ENCODE measurements at regions not wholly inside any gene's neighbourhood (a gene's known extent, or its start where the extent isn't known, plus 50 kb on each side); places are given as distances from the start of the nearest gene placed in this dataset.

DNA sequence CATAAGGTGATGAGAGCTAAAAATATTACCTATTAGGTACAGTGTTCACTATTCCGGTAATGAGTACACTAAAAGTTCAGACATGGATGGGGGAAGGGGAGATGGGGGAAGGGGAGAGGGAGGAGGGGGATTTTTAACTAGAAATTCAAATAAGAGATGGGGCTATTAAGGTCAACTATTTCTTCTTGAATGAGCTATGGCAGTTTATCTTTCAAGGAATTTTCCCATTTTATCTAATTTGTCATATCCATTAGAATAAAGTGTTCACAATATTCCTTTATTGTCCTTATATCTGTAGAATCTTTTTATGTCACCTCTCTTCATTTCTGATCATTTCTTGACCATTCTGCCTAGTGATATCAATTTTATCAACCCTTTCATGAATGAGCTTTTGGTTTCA, 362.4 kb downstream of the SUCLA2 start:
- H3K4me2 ChIP-seq (ENCODE audit: low read length) = no peak overlapping the region
- H3K4me3 ChIP-seq (ENCODE audit: low read length) = no peak overlapping the region
- TF ChIP-seq EZH2 (IDR thresholded peaks at IDR 0.05; ENCODE audit: borderline replicate concordance, insufficient read depth, low read length, poor library complexity, severe bottlenecking) (no peak), POLR2AphosphoS5 (IDR thresholded peaks at IDR 0.05) (no peak), RAD21 (conservative IDR thresholded peaks at IDR 0.05) (no peak), EP300 (conservative IDR thresholded peaks at IDR 0.05; ENCODE audit: poor library complexity, severe bottlenecking) (no peak), TAF1 (IDR thresholded peaks at IDR 0.05; ENCODE audit: low read depth) (no peak), SMC3 (conservative IDR thresholded peaks at IDR 0.05; ENCODE audit: poor library complexity) (no peak)
- TF ChIP-seq, protein P1, sequence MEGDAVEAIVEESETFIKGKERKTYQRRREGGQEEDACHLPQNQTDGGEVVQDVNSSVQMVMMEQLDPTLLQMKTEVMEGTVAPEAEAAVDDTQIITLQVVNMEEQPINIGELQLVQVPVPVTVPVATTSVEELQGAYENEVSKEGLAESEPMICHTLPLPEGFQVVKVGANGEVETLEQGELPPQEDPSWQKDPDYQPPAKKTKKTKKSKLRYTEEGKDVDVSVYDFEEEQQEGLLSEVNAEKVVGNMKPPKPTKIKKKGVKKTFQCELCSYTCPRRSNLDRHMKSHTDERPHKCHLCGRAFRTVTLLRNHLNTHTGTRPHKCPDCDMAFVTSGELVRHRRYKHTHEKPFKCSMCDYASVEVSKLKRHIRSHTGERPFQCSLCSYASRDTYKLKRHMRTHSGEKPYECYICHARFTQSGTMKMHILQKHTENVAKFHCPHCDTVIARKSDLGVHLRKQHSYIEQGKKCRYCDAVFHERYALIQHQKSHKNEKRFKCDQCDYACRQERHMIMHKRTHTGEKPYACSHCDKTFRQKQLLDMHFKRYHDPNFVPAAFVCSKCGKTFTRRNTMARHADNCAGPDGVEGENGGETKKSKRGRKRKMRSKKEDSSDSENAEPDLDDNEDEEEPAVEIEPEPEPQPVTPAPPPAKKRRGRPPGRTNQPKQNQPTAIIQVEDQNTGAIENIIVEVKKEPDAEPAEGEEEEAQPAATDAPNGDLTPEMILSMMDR (IDR thresholded peaks at IDR 0.05; ENCODE audit: poor library complexity, severe bottlenecking) = no peak
- H3K79me2 ChIP-seq (replicated peaks; ENCODE audit: insufficient read depth, low read length) = no peaks in the 10 kb centered on the region
- no peaks in the 10 kb centered on the region for H3K27me3 ChIP-seq (ENCODE audit: insufficient read depth, low read depth, low read length)
- no peaks in the 10 kb centered on the region for H3K9me3 ChIP-seq (ENCODE audit: low read length)
- H3F3A ChIP-seq (ENCODE audit: insufficient read depth, low read length, poor library complexity, severe bottlenecking) = no peaks in the 10 kb centered on the region
- no peak overlapping the region for H3K27ac ChIP-seq (ENCODE audit: low read length)
- H3K9ac ChIP-seq (ENCODE audit: low read length) = no peak overlapping the region
- no peaks in the 10 kb centered on the region for H3K9me2 ChIP-seq (ENCODE audit: insufficient read depth, low read length)
- H2AFZ ChIP-seq (ENCODE audit: low read depth, low read length) = no peak overlapping the region
- H3K36me3 ChIP-seq (ENCODE audit: insufficient read depth, low read length) = no peaks in the 10 kb centered on the region
- no peaks in the 10 kb centered on the region for H4K20me1 ChIP-seq (ENCODE audit: insufficient read depth)

DNA sequence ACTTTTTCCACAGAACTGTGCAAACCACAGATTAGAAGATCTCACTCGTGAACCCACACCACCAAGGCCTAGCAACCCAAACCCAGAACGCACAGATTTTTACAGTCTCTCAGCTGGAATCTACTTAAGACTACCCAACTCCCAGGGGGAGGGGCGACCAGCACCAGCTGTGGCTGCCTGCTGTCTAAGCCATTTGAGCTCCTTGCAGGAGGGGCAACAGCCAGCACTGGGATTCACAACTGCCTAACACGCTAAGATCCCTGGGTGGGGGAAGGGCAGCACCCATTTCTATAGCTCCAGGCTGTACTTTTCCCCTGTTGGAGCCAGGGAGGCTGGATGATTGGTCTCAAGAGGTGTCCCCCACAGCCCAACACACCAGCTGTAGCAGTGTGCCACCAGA, 368.8 kb downstream of the SUCLA2 start:
- no peaks in the 10 kb centered on the region for H3K36me3 ChIP-seq (ENCODE audit: insufficient read depth, low read length)
- no peak overlapping the region for H3K4me3 ChIP-seq (ENCODE audit: low read length)
- H3K9me3 ChIP-seq (ENCODE audit: low read length) = no peaks in the 10 kb centered on the region
- H3K27ac ChIP-seq (ENCODE audit: low read length) = no peak overlapping the region
- no peaks in the 10 kb centered on the region for H3K79me2 ChIP-seq (replicated peaks; ENCODE audit: insufficient read depth, low read length)
- H3K4me2 ChIP-seq (ENCODE audit: low read length) = no peak overlapping the region
- no peaks in the 10 kb centered on the region for H3K27me3 ChIP-seq (ENCODE audit: insufficient read depth, low read depth, low read length)
- H3K9me2 ChIP-seq (ENCODE audit: insufficient read depth, low read length) = no peaks in the 10 kb centered on the region
- H3F3A ChIP-seq (ENCODE audit: insufficient read depth, low read length, poor library complexity, severe bottlenecking) = no peaks in the 10 kb centered on the region
- H4K20me1 ChIP-seq (ENCODE audit: insufficient read depth) = no peaks in the 10 kb centered on the region
- no peak overlapping the region for H2AFZ ChIP-seq (ENCODE audit: low read depth, low read length)
- TF ChIP-seq EZH2 (IDR thresholded peaks at IDR 0.05; ENCODE audit: borderline replicate concordance, insufficient read depth, low read length, poor library complexity, severe bottlenecking) (no peak), SMC3 (conservative IDR thresholded peaks at IDR 0.05; ENCODE audit: poor library complexity) (no peak), TAF1 (IDR thresholded peaks at IDR 0.05; ENCODE audit: low read depth) (no peak), POLR2AphosphoS5 (IDR thresholded peaks at IDR 0.05) (no peak), EP300 (conservative IDR thresholded peaks at IDR 0.05; ENCODE audit: poor library complexity, severe bottlenecking) (no peak), MXI1 (conservative IDR thresholded peaks at IDR 0.05; ENCODE audit: poor library complexity, severe bottlenecking) (no peak), RAD21 (conservative IDR thresholded peaks at IDR 0.05) (no peak)
- TF ChIP-seq, protein P1 (IDR thresholded peaks at IDR 0.05; ENCODE audit: poor library complexity, severe bottlenecking) = no peak
- TF ChIP-seq, protein P2, sequence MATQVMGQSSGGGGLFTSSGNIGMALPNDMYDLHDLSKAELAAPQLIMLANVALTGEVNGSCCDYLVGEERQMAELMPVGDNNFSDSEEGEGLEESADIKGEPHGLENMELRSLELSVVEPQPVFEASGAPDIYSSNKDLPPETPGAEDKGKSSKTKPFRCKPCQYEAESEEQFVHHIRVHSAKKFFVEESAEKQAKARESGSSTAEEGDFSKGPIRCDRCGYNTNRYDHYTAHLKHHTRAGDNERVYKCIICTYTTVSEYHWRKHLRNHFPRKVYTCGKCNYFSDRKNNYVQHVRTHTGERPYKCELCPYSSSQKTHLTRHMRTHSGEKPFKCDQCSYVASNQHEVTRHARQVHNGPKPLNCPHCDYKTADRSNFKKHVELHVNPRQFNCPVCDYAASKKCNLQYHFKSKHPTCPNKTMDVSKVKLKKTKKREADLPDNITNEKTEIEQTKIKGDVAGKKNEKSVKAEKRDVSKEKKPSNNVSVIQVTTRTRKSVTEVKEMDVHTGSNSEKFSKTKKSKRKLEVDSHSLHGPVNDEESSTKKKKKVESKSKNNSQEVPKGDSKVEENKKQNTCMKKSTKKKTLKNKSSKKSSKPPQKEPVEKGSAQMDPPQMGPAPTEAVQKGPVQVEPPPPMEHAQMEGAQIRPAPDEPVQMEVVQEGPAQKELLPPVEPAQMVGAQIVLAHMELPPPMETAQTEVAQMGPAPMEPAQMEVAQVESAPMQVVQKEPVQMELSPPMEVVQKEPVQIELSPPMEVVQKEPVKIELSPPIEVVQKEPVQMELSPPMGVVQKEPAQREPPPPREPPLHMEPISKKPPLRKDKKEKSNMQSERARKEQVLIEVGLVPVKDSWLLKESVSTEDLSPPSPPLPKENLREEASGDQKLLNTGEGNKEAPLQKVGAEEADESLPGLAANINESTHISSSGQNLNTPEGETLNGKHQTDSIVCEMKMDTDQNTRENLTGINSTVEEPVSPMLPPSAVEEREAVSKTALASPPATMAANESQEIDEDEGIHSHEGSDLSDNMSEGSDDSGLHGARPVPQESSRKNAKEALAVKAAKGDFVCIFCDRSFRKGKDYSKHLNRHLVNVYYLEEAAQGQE (IDR thresholded peaks at IDR 0.05; ENCODE audit: borderline replicate concordance) = no peak
- no peak overlapping the region for H3K9ac ChIP-seq (ENCODE audit: low read length)

Measured in neural cell (in vitro differentiated cells).